WTC11 (cell line): ENCODE measurements at regions not wholly inside any gene's neighbourhood (a gene's known extent, or its start where the extent isn't known, plus 50 kb on each side); places are given as distances from the start of the nearest gene placed in this dataset.

Source experiments
- ATAC-seq: fragments of 200-7000 bp; cut with Tn5 transposase; 2 replicates; pipeline ENCODE4 v1.10.0; 2021; ENCODE audit warnings: mild to moderate bottlenecking, moderate library complexity
- CTCF ChIA-PET: fragments of 300-600 bp; sonication (Branson Sonifier 250); formaldehyde crosslinking; loops from one replicate; lab custom pipeline; 2021; ENCODE audit warnings: antibody characterized with exemption; lab: Charles Lee
- POLR2A ChIA-PET: fragments of 350-600 bp; sonication (Branson Sonifier 250); formaldehyde crosslinking; loops from one replicate; lab custom pipeline; 2021; ENCODE audit warnings: antibody characterized with exemption; lab: Charles Lee
- DNase-seq: peaks from one replicate; pipeline ENCODE4 v3.0.0; 2021; ENCODE audit warnings: low spot score
- H3K27ac Mint-ChIP-seq: 2 replicates; pipeline ENCODE4 v1.8.0; 2021; ENCODE audit warnings: mixed read lengths
- H3K27me3 Mint-ChIP-seq: 2 replicates; pipeline ENCODE4 v1.8.0; 2021; ENCODE audit warnings: low read depth, mild to moderate bottlenecking, moderate library complexity, mixed read lengths
- H3K36me3 Mint-ChIP-seq: 2 replicates; pipeline ENCODE4 v1.8.0; 2021; ENCODE audit warnings: mixed read lengths
- H3K4me1 Mint-ChIP-seq: 2 replicates; pipeline ENCODE4 v1.8.0; 2022; ENCODE audit warnings: mixed read lengths
- H3K4me3 Mint-ChIP-seq: 2 replicates; pipeline ENCODE4 v1.8.0; 2021; ENCODE audit warnings: mild to moderate bottlenecking, moderate library complexity, mixed read lengths
- H3K9me3 Mint-ChIP-seq: 2 replicates; pipeline ENCODE4 v1.8.0; 2021; ENCODE audit warnings: mixed read lengths
- AR ChIP-seq: fragments of 250-450 bp; sonication (Bioruptor Pico); IDR thresholded peaks from 2 replicates; pipeline ENCODE4 v1.9.0; 2021; ENCODE audit warnings: mild to moderate bottlenecking
- GTF2I ChIP-seq: fragments of 250-450 bp; sonication (Bioruptor Pico); conservative IDR thresholded peaks from 2 replicates; pipeline ENCODE4 v1.4.0; 2021; ENCODE audit warnings: mild to moderate bottlenecking
- JAZF1 ChIP-seq: fragments of 250-450 bp; sonication (Bioruptor Pico); IDR thresholded peaks from 2 replicates; pipeline ENCODE4 v1.9.0; 2021; ENCODE audit warnings: moderate library complexity, mild to moderate bottlenecking, inconsistent platforms
- NFE2L1 ChIP-seq: sonication (generic); formaldehyde crosslinking; IDR thresholded peaks from 2 replicates; pipeline ENCODE4 v1.8.1; 2023; ENCODE audit warnings: missing genetic modification reagents
- NFYB ChIP-seq: sonication (generic); formaldehyde crosslinking; conservative IDR thresholded peaks from 2 replicates; pipeline ENCODE4 v1.8.0; 2022; ENCODE audit warnings: low read depth, missing genetic modification reagents
- PREB ChIP-seq: sonication (generic); formaldehyde crosslinking; IDR thresholded peaks from 2 replicates; pipeline ENCODE4 v1.8.1; 2022; ENCODE audit warnings: mild to moderate bottlenecking, missing genetic modification reagents, moderate library complexity, borderline replicate concordance
- ZBTB43 ChIP-seq: sonication (generic); formaldehyde crosslinking; IDR thresholded peaks from 2 replicates; pipeline ENCODE4 v1.8.1; 2023; ENCODE audit warnings: mild to moderate bottlenecking, missing genetic modification reagents
- ZNF263 ChIP-seq: sonication (generic); formaldehyde crosslinking; IDR thresholded peaks from 2 replicates; pipeline ENCODE4 v1.8.1; 2022; ENCODE audit warnings: low read depth, mild to moderate bottlenecking, moderate library complexity, missing genetic modification reagents
- ZNF416 ChIP-seq: fragments of 250-450 bp; sonication (Bioruptor Pico); IDR thresholded peaks from 2 replicates; pipeline ENCODE4 v1.9.0; 2021; ENCODE audit warnings: mild to moderate bottlenecking, inconsistent platforms
- ZNF425 ChIP-seq: fragments of 250-450 bp; sonication (Bioruptor Pico); conservative IDR thresholded peaks from 2 replicates; pipeline ENCODE4 v1.9.0; 2021; ENCODE audit warnings: mild to moderate bottlenecking
- ZSCAN18 ChIP-seq: fragments of 250-450 bp; sonication (Bioruptor Pico); IDR thresholded peaks from 2 replicates; pipeline ENCODE4 v2.1.2; 2022; ENCODE audit warnings: mild to moderate bottlenecking, moderate library complexity
- TF ChIP-seq, protein P1 (sequence below): sonication (generic); formaldehyde crosslinking; IDR thresholded peaks from 2 replicates; pipeline ENCODE4 v1.8.1; 2023; ENCODE audit warnings: mild to moderate bottlenecking, missing genetic modification reagents, borderline replicate concordance
- TF ChIP-seq, protein P2 (sequence below): sonication (generic); formaldehyde crosslinking; IDR thresholded peaks from 2 replicates; pipeline ENCODE4 v1.8.1; 2023; ENCODE audit warnings: mild to moderate bottlenecking, moderate library complexity, missing genetic modification reagents

DNA sequence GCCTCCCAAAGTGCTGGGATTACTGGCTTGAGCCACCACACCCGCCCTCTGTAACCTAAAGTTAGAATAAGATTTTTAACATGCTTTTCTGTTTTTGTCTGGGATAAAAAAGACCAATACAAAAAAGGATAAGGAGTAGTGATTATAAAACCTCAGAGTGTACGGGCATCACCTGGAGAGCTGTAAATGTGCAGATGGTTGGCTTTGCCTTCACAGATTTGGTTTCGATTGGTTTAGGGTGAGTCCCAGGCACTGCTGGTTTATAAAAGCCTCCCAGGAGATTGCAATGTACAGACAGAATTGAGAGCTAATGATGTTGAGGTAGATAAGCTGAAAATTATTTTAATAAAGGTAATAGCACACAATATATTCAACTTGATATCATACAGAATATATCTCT lies 289.7 kb upstream of the FSHR start:
- Mint-ChIP-seq H3K4me3 (no peak overlapping the region), H3K36me3 (no peaks in the 10 kb centered on the region), H3K27ac (no peak overlapping the region), H3K4me1 (0 out of 2 replicates have a peak, but pooled peaks cover 4% of the 10 kb centered on the region), H3K27me3 (no peaks in the 10 kb centered on the region; the same call in 1 of the 2 replicates), H3K9me3 (no peaks in the 10 kb centered on the region)
- POLR2A ChIA-PET: no interaction called here
- TF ChIP-seq GTF2I (CRISPR knock-in tag) (no peak), AR (CRISPR knock-in tag) (no peak), NFE2L1 (CRISPR knock-in tag) (no peak), JAZF1 (CRISPR knock-in tag) (no peak), ZNF263 (CRISPR knock-in tag) (no peak), ZBTB43 (no peak), ZNF425 (CRISPR knock-in tag) (no peak), PREB (CRISPR knock-in tag) (no peak), NFYB (CRISPR knock-in tag) (no peak), ZSCAN18 (CRISPR knock-in tag) (no peak), ZNF416 (CRISPR knock-in tag) (no peak)
- TF ChIP-seq, protein P1, sequence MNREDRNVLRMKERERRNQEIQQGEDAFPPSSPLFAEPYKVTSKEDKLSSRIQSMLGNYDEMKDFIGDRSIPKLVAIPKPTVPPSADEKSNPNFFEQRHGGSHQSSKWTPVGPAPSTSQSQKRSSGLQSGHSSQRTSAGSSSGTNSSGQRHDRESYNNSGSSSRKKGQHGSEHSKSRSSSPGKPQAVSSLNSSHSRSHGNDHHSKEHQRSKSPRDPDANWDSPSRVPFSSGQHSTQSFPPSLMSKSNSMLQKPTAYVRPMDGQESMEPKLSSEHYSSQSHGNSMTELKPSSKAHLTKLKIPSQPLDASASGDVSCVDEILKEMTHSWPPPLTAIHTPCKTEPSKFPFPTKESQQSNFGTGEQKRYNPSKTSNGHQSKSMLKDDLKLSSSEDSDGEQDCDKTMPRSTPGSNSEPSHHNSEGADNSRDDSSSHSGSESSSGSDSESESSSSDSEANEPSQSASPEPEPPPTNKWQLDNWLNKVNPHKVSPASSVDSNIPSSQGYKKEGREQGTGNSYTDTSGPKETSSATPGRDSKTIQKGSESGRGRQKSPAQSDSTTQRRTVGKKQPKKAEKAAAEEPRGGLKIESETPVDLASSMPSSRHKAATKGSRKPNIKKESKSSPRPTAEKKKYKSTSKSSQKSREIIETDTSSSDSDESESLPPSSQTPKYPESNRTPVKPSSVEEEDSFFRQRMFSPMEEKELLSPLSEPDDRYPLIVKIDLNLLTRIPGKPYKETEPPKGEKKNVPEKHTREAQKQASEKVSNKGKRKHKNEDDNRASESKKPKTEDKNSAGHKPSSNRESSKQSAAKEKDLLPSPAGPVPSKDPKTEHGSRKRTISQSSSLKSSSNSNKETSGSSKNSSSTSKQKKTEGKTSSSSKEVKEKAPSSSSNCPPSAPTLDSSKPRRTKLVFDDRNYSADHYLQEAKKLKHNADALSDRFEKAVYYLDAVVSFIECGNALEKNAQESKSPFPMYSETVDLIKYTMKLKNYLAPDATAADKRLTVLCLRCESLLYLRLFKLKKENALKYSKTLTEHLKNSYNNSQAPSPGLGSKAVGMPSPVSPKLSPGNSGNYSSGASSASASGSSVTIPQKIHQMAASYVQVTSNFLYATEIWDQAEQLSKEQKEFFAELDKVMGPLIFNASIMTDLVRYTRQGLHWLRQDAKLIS (CRISPR knock-in tag): no peak
- TF ChIP-seq, protein P2, sequence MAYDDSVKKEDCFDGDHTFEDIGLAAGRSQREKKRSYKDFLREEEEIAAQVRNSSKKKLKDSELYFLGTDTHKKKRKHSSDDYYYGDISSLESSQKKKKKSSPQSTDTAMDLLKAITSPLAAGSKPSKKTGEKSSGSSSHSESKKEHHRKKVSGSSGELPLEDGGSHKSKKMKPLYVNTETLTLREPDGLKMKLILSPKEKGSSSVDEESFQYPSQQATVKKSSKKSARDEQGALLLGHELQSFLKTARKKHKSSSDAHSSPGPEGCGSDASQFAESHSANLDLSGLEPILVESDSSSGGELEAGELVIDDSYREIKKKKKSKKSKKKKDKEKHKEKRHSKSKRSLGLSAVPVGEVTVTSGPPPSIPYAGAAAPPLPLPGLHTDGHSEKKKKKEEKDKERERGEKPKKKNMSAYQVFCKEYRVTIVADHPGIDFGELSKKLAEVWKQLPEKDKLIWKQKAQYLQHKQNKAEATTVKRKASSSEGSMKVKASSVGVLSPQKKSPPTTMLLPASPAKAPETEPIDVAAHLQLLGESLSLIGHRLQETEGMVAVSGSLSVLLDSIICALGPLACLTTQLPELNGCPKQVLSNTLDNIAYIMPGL: no peak
- CTCF ChIA-PET: no interaction called here
- ATAC-seq (no peak), DNase-seq (no peak)
